Small intestine (tissue), 7 donors: ENCODE measurements at regions not wholly inside any gene's neighbourhood (a gene's known extent, or its start where the extent isn't known, plus 50 kb on each side); places are given as distances from the start of the nearest gene placed in this dataset.

Experiments
- DNase-seq, 2 donors: peaks; one replicate each; pipeline versions ENCODE4 v3.0.0 to v3.0.0-alpha.2; 2013
- FAIRE-seq: peaks from 2 replicates; lab custom pipeline; 2012; peaks lifted over from hg19 to GRCh38; lab: Jason Lieb, UNC
- H3K27ac ChIP-seq, 3 donors: one replicate each; pipeline ENCODE4 v1.5.1; 2013; ENCODE audit warnings: low read length in 2 of 3, mild to moderate bottlenecking in 2 of 3, control low read depth in 1 of 3, inconsistent platforms in 1 of 3, low read depth in 1 of 3, moderate library complexity in 1 of 3
- H3K27me3 ChIP-seq, 3 donors: one replicate each; pipeline ENCODE4 v1.6.1; 2013; ENCODE audit warnings: low read length in 3 of 3, inconsistent platforms in 1 of 3; ENCODE audit not compliant: control insufficient read depth in 3 of 3, insufficient read depth in 3 of 3
- H3K36me3 ChIP-seq, 3 donors: one replicate each; pipeline ENCODE4 v1.6.1; 2013; ENCODE audit warnings: low read length in 3 of 3, inconsistent platforms in 1 of 3, low read depth in 1 of 3, mild to moderate bottlenecking in 1 of 3, moderate library complexity in 1 of 3; ENCODE audit not compliant: control insufficient read depth in 3 of 3, insufficient read depth in 2 of 3
- H3K4me1 ChIP-seq, 3 donors: one replicate each; pipeline ENCODE4 v1.6.1; 2013; ENCODE audit warnings: low read length in 2 of 3, inconsistent platforms in 1 of 3, low read depth in 1 of 3, mild to moderate bottlenecking in 1 of 3, moderate library complexity in 1 of 3; ENCODE audit not compliant: control insufficient read depth in 3 of 3, insufficient read depth in 2 of 3
- H3K4me3 ChIP-seq, 3 donors: one replicate each; pipeline ENCODE4 v1.5.1; 2013; ENCODE audit warnings: low read length in 3 of 3, control low read depth in 1 of 3, inconsistent platforms in 1 of 3, low read depth in 1 of 3, mild to moderate bottlenecking in 1 of 3, moderate library complexity in 1 of 3
- H3K9me3 ChIP-seq, 2 donors: one replicate each; pipeline ENCODE4 v1.6.1; 2013; ENCODE audit warnings: low read depth in 1 of 2, low read length in 1 of 2; ENCODE audit not compliant: control insufficient read depth in 2 of 2, insufficient read depth in 1 of 2
- WGBS, 3 donors: extraction: QIAGEN DNeasy Blood & Tissue Kit; methylation state at CpG; one replicate each; pipeline ENCODE4 v1.1.7; 2013; 5-methylcytosine and 5-hydroxymethylcytosine counted together
- donor health status: healthy with polysubstance abuse.
- donor health status: control.
- donor health status: control.
- donor health status: Bipolar disorder and iron deficiency.
- donor health status: healthy.

DNA sequence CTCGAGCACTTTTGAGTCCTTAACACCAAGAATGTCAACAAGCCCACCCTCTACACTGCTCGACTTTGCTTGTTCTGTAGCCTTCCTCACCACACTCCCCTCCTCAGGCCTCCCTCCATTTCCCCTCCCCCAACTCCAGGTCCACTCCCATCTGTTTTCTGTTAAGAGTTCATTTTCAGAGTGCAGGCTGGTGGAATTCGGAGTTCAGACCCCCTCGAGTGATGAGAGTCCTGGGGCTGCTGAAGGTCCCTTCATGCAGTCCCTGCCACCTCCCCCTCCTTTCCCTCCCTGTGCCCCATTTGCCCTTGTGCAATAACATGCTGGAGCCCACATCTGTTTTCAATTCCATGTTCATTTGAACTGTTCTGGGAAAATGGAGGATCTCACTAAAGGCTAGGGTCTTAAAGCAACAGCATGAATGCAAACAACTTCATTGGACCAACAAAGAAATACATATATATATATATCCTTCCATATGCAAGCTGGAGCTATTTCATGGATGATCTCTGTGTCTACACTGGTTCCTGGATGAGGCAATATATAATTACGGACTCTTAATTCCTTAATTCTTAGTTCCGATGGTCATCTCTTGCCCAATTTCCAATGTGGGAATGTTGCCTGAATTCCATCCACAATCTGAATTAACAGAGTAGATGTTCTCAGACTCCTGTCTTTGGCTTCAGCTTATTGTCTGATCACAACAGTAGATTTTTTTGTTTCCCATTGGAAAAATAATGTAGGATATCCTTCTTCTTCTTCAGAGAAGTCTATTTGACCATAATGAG, 340.4 kb downstream of the ETS1 start:
- Histone ChIP-seq H3K4me1 (no peaks in the 10 kb centered on the region), H3K27me3 (peaks cover 0 to 3% (median 0%) of the 10 kb centered on the region in 3 donors), H3K4me3 (no peak overlapping the region), H3K9me3 (no peaks in the 10 kb centered on the region), H3K27ac (no peak overlapping the region), H3K36me3 (no peaks in the 10 kb centered on the region)
- DNase-seq: no peak
- WGBS, 3 donors: 67 to 76% (median 73%) methylated on average over 6 of the region's 6 CpGs
- FAIRE-seq: no peak

DNA sequence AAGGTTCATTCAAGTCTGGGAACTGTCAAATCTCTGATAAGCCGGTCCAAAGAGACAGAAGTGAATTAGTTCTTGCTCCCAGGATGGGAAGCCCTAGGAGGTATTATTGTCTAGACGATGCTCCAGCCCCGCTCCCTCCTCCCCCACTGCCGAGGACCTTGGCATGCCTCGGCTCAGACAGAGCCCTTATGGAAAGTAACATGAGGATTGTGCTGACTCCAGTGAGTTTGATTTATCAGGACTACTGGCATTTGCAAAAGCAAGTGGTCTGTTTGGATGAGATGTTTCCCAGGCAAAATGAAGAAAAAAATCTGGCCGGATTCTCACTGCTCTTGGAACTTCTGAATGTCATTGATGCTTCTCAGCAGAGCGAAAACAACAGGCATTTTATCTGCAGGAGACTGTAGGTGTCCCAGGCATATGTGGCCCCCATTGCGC, 341.0 kb downstream of the ETS1 start:
- Histone ChIP-seq H3K27me3 (peaks cover 0 to 3% (median 0%) of the 10 kb centered on the region in 3 donors), H3K4me3 (no peak overlapping the region), H3K4me1 (no peaks in the 10 kb centered on the region), H3K36me3 (no peaks in the 10 kb centered on the region), H3K9me3 (no peaks in the 10 kb centered on the region), H3K27ac (no peak overlapping the region)
- 61 to 78% (median 74%) methylated on average over 8 of the region's 8 CpGs for WGBS, 3 donors
- DNase-seq: no peak
- no peak for FAIRE-seq

DNA sequence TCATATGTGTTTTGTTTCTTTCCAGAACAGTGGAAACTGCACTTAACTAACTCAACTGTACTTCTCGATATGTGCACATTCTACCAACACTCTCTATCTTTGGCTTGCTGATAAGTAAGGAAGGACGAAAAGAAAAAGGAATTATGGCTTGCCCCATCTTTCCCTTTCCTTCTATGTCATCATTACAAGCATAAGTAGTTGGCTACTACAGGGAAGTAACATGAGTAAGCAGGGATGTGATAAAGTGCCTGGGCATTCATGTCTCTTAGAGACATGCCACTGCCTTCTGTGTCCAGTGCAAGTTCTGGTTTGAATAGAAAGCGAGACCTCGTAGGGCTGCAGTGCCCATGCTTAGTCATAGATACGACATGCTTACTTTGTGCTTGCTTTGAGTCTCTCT, 342.5 kb downstream of the ETS1 start:
- Histone ChIP-seq H3K9me3 (no peaks in the 10 kb centered on the region), H3K4me1 (no peaks in the 10 kb centered on the region), H3K27me3 (peaks cover 0 to 3% (median 0%) of the 10 kb centered on the region in 3 donors), H3K36me3 (no peaks in the 10 kb centered on the region), H3K4me3 (no peak overlapping the region), H3K27ac (no peak overlapping the region)
- no peak for DNase-seq
- no peak for FAIRE-seq
- WGBS, 3 donors: 91 to 92% (median 91%) methylated on average over 5 of the region's 5 CpGs

DNA sequence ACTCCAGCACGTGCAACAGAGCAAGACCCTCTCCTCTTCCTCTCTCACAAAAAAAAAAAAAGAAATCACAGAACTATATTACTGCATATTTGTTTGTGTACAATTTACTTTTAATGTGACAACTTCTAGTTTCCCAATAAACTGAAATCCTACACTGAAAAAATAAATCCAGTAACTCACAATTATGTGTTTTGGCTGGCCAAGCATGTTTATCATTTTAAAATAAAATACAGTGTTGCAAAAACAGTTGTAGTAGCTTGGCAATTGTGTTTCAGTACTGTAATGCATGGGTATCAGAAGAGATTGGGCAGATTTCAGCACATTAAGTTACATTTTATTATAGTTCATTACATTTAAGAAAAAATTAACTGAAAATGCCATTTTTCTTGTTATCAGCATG, 344.9 kb downstream of the ETS1 start:
- WGBS, 3 donors: 88 to 100% (median 88%) methylated on average over 1 of the region's 1 CpG

DNA sequence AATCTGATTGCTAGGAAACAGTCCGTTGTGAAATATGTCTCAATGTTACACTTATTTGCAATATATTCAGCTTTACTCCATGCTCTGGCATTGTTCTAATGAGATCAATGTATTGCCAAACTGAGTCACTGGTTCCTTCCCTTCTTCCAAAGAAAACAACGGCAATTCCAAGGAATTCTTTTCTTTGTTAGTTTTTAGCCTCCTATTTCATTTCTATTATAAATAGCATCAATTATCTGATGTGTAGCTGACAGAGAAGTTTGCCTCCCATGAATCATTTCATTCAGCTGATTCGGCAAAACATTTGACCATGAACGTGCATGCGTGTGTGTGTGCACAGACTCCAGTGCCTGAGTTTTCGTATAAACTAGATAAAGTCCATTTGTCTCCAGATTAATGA, 346.8 kb downstream of the ETS1 start:
- FAIRE-seq: no peak
- DNase-seq: no peak

More for the DNA sequence above, 344.9 kb downstream of the ETS1 start:
- Histone ChIP-seq H3K9me3 (no peaks in the 10 kb centered on the region), H3K27me3 (peaks cover 0 to 3% (median 0%) of the 10 kb centered on the region in 3 donors), H3K4me3 (no peak overlapping the region), H3K36me3 (no peaks in the 10 kb centered on the region), H3K4me1 (peaks cover 0 to 2% (median 0%) of the 10 kb centered on the region in 3 donors), H3K27ac (no peak overlapping the region)
- FAIRE-seq (no peak), DNase-seq (no peak)

DNA sequence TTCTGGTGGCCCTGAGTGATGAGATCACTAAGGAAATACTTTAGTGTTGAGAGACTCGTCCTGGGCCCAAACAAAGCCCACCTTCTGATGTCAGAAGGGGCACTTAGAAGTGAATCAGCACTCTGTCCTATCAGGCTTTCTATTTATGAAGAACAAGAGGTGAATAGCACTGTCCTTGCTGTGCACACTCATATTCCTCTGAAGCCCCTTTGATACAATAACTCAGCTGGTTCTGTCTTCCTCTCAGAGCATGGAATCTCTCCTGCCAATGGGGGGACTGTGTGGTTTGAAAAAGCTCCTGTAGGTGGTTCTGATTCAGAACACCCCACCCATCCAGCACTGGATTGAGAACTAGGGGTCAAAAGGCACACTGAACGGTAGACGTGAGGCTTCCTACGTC, 348.1 kb downstream of the ETS1 start:
- no peak for DNase-seq

More for the DNA sequence above, 346.8 kb downstream of the ETS1 start:
- H3K36me3 ChIP-seq: no peaks in the 10 kb centered on the region
- H3K4me3 ChIP-seq: no peak overlapping the region
- H3K9me3 ChIP-seq: no peaks in the 10 kb centered on the region
- 46 to 48% (median 47%) methylated on average over 6 of the region's 6 CpGs for WGBS, 3 donors
- H3K27me3 ChIP-seq: no peaks in the 10 kb centered on the region
- H3K27ac ChIP-seq: no peak overlapping the region
- H3K4me1 ChIP-seq: peaks cover 0 to 2% (median 0%) of the 10 kb centered on the region in 3 donors

DNA sequence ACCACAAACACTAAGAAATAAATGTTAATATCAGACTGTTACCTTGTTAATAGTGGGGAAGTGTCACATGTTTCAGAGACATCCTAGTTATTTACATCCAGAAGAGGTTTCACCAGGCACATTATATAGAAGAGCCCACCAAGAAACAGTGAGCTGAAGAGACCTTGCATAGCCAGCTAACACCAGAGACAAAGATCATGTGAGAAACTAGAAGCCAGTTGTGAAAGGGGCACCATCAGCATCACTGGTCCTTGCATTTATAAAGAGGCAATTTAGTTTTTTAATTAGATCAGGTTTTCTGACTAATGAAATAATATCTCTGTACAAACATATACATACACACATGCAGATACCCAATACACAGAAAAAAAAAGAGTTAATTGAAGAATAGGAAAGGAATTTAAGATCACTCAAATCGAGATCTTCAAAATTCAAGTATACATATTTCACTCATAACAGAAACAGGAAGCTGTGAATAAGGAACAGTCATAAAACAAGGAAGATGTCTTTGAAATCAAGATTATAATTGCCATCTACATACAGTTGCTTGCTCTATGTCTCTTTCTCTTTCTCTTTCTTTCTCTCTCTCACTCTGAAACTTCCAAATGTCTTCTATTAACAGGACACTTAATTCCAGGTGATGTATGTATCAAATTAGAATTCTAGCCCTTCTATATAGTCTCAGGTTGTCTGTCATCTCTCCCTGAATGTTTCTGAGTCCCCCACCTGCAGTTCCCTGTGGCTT, 348.7 kb downstream of the ETS1 start:
- DNase-seq (no peak), FAIRE-seq (no peak)
- H3K4me3 ChIP-seq: no peak overlapping the region
- WGBS, 3 donors: 13 to 29% (median 20%) methylated on average over 1 of the region's 1 CpG
- peaks cover 0 to 2% (median 0%) of the 10 kb centered on the region in 3 donors for H3K4me1 ChIP-seq
- no peaks in the 10 kb centered on the region for H3K27me3 ChIP-seq
- H3K27ac ChIP-seq: no peak overlapping the region
- no peaks in the 10 kb centered on the region for H3K9me3 ChIP-seq
- H3K36me3 ChIP-seq: no peaks in the 10 kb centered on the region

More for the DNA sequence above, 348.1 kb downstream of the ETS1 start:
- Histone ChIP-seq H3K27ac (no peak overlapping the region), H3K27me3 (no peaks in the 10 kb centered on the region), H3K4me3 (no peak overlapping the region), H3K36me3 (no peaks in the 10 kb centered on the region), H3K9me3 (no peaks in the 10 kb centered on the region), H3K4me1 (peaks cover 0 to 2% (median 0%) of the 10 kb centered on the region in 3 donors)
- WGBS, 3 donors: 80 to 83% (median 80%) methylated on average over 4 of the region's 4 CpGs
- no peak for FAIRE-seq
